Aorta (tissue), 5 donors: ENCODE measurements at regions not wholly inside any gene's neighbourhood (a gene's known extent, or its start where the extent isn't known, plus 50 kb on each side); places are given as distances from the start of the nearest gene placed in this dataset.
"Not testable (repeated sequence)": the region's sequence is repeated elsewhere in the genome, so short reads cannot be mapped to it uniquely, and the experiment has no call there.

Source experiments
- ATAC-seq: fragments of 200-7000 bp; cut with Tn5 transposase; one replicate; pipeline ENCODE4 v1.9.1; 2022; ENCODE audit warnings: moderate library complexity; ENCODE audit not compliant: low FRiP score
- DNase-seq, 2 donors: peaks; one replicate each; pipeline ENCODE4 v3.0.0-alpha.2; 2020
- H3K27ac ChIP-seq, 2 donors: one replicate each; pipeline ENCODE4 v1.5.1; 2013; ENCODE audit warnings: low read length in 2 of 2, mild to moderate bottlenecking in 2 of 2, moderate library complexity in 2 of 2, control low read depth in 1 of 2, inconsistent platforms in 1 of 2, low read depth in 1 of 2
- H3K27me3 ChIP-seq, 2 donors: one replicate each; pipeline ENCODE4 v1.6.1; 2013; ENCODE audit warnings: control low read depth in 1 of 2, low read length in 1 of 2, mild to moderate bottlenecking in 1 of 2, moderate library complexity in 1 of 2; ENCODE audit not compliant: insufficient read depth in 2 of 2, control insufficient read depth in 1 of 2
- H3K36me3 ChIP-seq, 2 donors: one replicate each; pipeline ENCODE4 v1.6.1; 2013; ENCODE audit warnings: control low read depth in 1 of 2, low read length in 1 of 2, mild to moderate bottlenecking in 1 of 2; ENCODE audit not compliant: insufficient read depth in 2 of 2, control insufficient read depth in 1 of 2
- H3K4me1 ChIP-seq, 2 donors: one replicate each; pipeline ENCODE4 v1.6.1; 2013; ENCODE audit warnings: low read length in 2 of 2, control low read depth in 1 of 2, mild to moderate bottlenecking in 1 of 2, moderate library complexity in 1 of 2; ENCODE audit not compliant: insufficient read depth in 2 of 2, control insufficient read depth in 1 of 2
- H3K4me3 ChIP-seq, 2 donors: one replicate each; pipeline ENCODE4 v1.5.1; 2013; ENCODE audit warnings: low read length in 2 of 2, control low read depth in 1 of 2, mild to moderate bottlenecking in 1 of 2
- H3K9me3 ChIP-seq: one replicate; pipeline ENCODE4 v1.6.1; 2013; ENCODE audit warnings: mild to moderate bottlenecking, low read length; ENCODE audit not compliant: control insufficient read depth
- WGBS, 2 donors: extraction: QIAGEN DNeasy Blood & Tissue Kit; methylation state at CpG; one replicate each; pipeline ENCODE4 v1.1.7; 2013; 5-methylcytosine and 5-hydroxymethylcytosine counted together
- intact Hi-C, 2 donors: fragments of 100-400 bp; cut with DNase I; formaldehyde crosslinking; loops; one replicate each; pipeline versions ENCODE4 v1.14.2 to v1.15.0; 2022
- donor health status: healthy with polysubstance abuse.
- donor health status: Bipolar disorder and iron deficiency.
- donor health status: DM: no; HTN: no; CAD: no.
- donor health status: DM: no; HTN: no; CAD: no.
- donor health status: DM: yes; HTN: yes; CAD: no.

- intact Hi-C loops = no loop called here
- Histone ChIP-seq H3K9me3 (no peaks in the 10 kb centered on the region), H3K4me1 (no peaks in the 10 kb centered on the region), H3K27me3 (no peaks in the 10 kb centered on the region), H3K4me3 (no peak overlapping the region), H3K36me3 (no peaks in the 10 kb centered on the region), H3K27ac (no peak overlapping the region)
- 80 to 89% methylated on average over 1 of the region's 1 CpG for WGBS, 2 donors
- ATAC-seq = no peak
- DNase-seq = no peak
Observed at GRCh38 chr11:90593099-90593498, 370.2 kb upstream of the CHORDC1 start.

GRCh38 chr11:90590286-90590685 lies 367.4 kb upstream of the CHORDC1 start:
- no peaks in the 10 kb centered on the region for H3K9me3 ChIP-seq
- no peaks in the 10 kb centered on the region for H3K27me3 ChIP-seq
- ATAC-seq = no peak
- no peaks in the 10 kb centered on the region for H3K36me3 ChIP-seq
- H3K27ac ChIP-seq = no peak overlapping the region
- intact Hi-C loops = no loop called here
- H3K4me1 ChIP-seq = no peaks in the 10 kb centered on the region
- WGBS, 2 donors = 94 to 100% methylated on average over 1 of the region's 1 CpG
- no peak overlapping the region for H3K4me3 ChIP-seq
- no peak for DNase-seq

GRCh38 chr11:90589735-90590134 lies 366.9 kb upstream of the CHORDC1 start:
- H3K9me3 ChIP-seq = no peaks in the 10 kb centered on the region
- WGBS, 2 donors = 61 to 77% methylated on average over 2 of the region's 2 CpGs
- no peak for DNase-seq
- no peaks in the 10 kb centered on the region for H3K27me3 ChIP-seq
- ATAC-seq = no peak
- H3K27ac ChIP-seq = no peak overlapping the region
- H3K4me1 ChIP-seq = no peaks in the 10 kb centered on the region
- H3K36me3 ChIP-seq = no peaks in the 10 kb centered on the region
- intact Hi-C loops = no loop called here
- no peak overlapping the region for H3K4me3 ChIP-seq

- H3K4me3 ChIP-seq = no peak overlapping the region
- 83 to 84% methylated on average over 7 of the region's 7 CpGs for WGBS, 2 donors
- H3K36me3 ChIP-seq = no peaks in the 10 kb centered on the region
- ATAC-seq (no peak), DNase-seq (no peak)
- H3K4me1 ChIP-seq = no peaks in the 10 kb centered on the region
- H3K27me3 ChIP-seq = no peaks in the 10 kb centered on the region
- no peak overlapping the region for H3K27ac ChIP-seq
- intact Hi-C loops = no loop called here
- H3K9me3 ChIP-seq = no peaks in the 10 kb centered on the region
Observed at GRCh38 chr11:90587896-90588295, 365.0 kb upstream of the CHORDC1 start.

GRCh38 chr11:90585491-90585890 lies 362.6 kb upstream of the CHORDC1 start:
- H3K27ac ChIP-seq = no peak overlapping the region
- no peaks in the 10 kb centered on the region for H3K9me3 ChIP-seq
- H3K4me1 ChIP-seq = no peaks in the 10 kb centered on the region
- no peak overlapping the region for H3K4me3 ChIP-seq
- no peak for DNase-seq
- H3K36me3 ChIP-seq = no peaks in the 10 kb centered on the region
- no peaks in the 10 kb centered on the region for H3K27me3 ChIP-seq
- ATAC-seq = no peak
- intact Hi-C loops = no loop called here
- 83 to 91% methylated on average over 1 of the region's 1 CpG for WGBS, 2 donors

GRCh38 chr11:90582999-90583398 lies 360.1 kb upstream of the CHORDC1 start:
- WGBS, 2 donors = 84 to 91% methylated on average over 7 of the region's 7 CpGs
- H3K9me3 ChIP-seq, H3K4me3 ChIP-seq, H3K27ac ChIP-seq, intact Hi-C loops, H3K36me3 ChIP-seq, ATAC-seq, H3K27me3 ChIP-seq, H3K4me1 ChIP-seq, DNase-seq: not testable (repeated sequence)

GRCh38 chr11:90564531-90564930 lies 341.7 kb upstream of the CHORDC1 start:
- no peaks in the 10 kb centered on the region for H3K4me1 ChIP-seq

GRCh38 chr11:90558328-90558865 lies 335.5 kb upstream of the CHORDC1 start:
- ATAC-seq = no peak
- WGBS, 2 donors = 90 to 91% methylated on average over 4 of the region's 4 CpGs
- H3K27me3 ChIP-seq = no peaks in the 10 kb centered on the region
- no peaks in the 10 kb centered on the region for H3K4me1 ChIP-seq
- H3K4me3 ChIP-seq = no peak overlapping the region
- peak in 1 of 2 donors; percentile 62 for DNase-seq
- no peaks in the 10 kb centered on the region for H3K9me3 ChIP-seq
- intact Hi-C loops = no loop called here
- H3K27ac ChIP-seq = no peak overlapping the region
- no peaks in the 10 kb centered on the region for H3K36me3 ChIP-seq

More at GRCh38 chr11:90564531-90564930, 341.7 kb upstream of the CHORDC1 start:
- Histone ChIP-seq H3K27me3 (no peaks in the 10 kb centered on the region), H3K4me3 (no peak overlapping the region), H3K36me3 (no peaks in the 10 kb centered on the region), H3K27ac (no peak overlapping the region), H3K9me3 (no peaks in the 10 kb centered on the region)
- 84 to 88% methylated on average over 1 of the region's 1 CpG for WGBS, 2 donors
- intact Hi-C loops = no loop called here
- DNase-seq = no peak
- no peak for ATAC-seq

- ATAC-seq (no peak), DNase-seq (no peak)
- no peaks in the 10 kb centered on the region for H3K36me3 ChIP-seq
- no peak overlapping the region for H3K27ac ChIP-seq
- intact Hi-C loops = no loop called here
- WGBS, 2 donors = 56 to 57% methylated on average over 4 of the region's 4 CpGs
- no peaks in the 10 kb centered on the region for H3K9me3 ChIP-seq
- no peak overlapping the region for H3K4me3 ChIP-seq
- H3K27me3 ChIP-seq = no peaks in the 10 kb centered on the region
- no peaks in the 10 kb centered on the region for H3K4me1 ChIP-seq
Observed at GRCh38 chr11:90556606-90557005, 333.8 kb upstream of the CHORDC1 start.
